ENCODE measurements at regions not wholly inside any gene's neighbourhood (a gene's known extent, or its start where the extent isn't known, plus 50 kb on each side); places are given as distances from the start of the nearest gene placed in this dataset.

DNA sequence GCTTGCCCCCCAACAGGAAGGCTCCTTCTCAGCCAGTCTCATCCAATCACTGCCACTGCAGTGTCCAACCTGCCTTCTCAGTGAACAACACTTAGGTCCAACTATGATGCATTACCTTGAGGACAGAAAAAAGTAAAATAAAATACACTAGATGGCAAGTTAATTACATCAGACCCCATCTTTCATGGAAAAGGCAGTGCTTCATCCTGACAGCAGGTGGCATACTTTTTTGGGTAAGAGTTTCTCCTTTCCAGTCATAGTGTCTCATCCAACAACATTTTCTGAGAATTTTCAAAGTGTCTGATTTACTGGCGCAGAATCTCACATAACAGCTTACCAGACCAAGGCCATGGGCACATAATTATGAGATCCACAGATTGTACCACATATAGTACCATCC is 1742.8 kb downstream of the PCDH7 start:
- Histone ChIP-seq H3K9me3 (no peaks in the 10 kb centered on the region), H3K27ac (no peak overlapping the region), H3K4me2 (no peak overlapping the region), H3K4me3 (no peak overlapping the region), H3K4me1 (no peaks in the 10 kb centered on the region)
- no peak for ATAC-seq
- no peak for FAIRE-seq
- 23% methylated on average over 1 of the region's 1 CpG for WGBS (ENCODE audit: missing lambda C conversion rate)
- peak in 1 of 2 experiments; percentile 9 for DNase-seq (ENCODE audit: low read depth in 1 of 2, low spot score in 1 of 2)
- TF ChIP-seq RAD21 (conservative IDR thresholded peaks at IDR 0.05 in 1 of 2, IDR thresholded peaks at IDR 0.05 in 1 of 2) (peak in 1 of 2 experiments; percentile 25; a peak in 2 of 5 replicates), FOXS1 (CRISPR knock-in tag; IDR thresholded peaks at IDR 0.05) (no peak), POLR2AphosphoS2 (conservative IDR thresholded peaks at IDR 0.05; ENCODE audit: low read length) (no peak)
- CTCF ChIA-PET, result interaction anchor here (1.1 kb wide), 1 partner anchor 8 kb away, joined by 3 read pairs; no protein-coding TSS in a partner anchor
- POLR2A ChIA-PET, result no interaction called here

DNA sequence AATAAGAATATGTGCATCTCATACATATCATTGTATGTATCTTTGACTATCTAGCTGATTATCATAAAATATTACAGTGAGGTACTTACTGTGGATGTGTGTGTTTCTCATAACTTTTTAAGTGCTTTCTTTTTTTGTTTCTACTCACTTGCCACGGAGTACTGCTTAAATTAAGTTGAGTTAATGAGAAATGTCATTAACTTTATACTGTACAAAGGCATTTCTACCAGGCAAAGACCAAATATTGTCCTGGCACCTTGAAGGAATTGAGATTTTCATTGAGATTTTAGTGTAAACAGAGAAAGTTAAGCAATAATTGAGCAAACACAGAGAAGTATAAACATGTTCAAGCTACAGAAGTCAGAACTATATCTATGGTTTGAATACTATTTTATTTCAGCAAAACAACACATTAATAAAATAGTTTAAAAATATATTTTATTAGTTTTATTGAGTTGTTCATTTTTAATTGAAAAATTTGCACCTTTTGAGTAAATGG is 1750.0 kb downstream of the PCDH7 start:
- no peak for ATAC-seq
- TF ChIP-seq, protein P1, sequence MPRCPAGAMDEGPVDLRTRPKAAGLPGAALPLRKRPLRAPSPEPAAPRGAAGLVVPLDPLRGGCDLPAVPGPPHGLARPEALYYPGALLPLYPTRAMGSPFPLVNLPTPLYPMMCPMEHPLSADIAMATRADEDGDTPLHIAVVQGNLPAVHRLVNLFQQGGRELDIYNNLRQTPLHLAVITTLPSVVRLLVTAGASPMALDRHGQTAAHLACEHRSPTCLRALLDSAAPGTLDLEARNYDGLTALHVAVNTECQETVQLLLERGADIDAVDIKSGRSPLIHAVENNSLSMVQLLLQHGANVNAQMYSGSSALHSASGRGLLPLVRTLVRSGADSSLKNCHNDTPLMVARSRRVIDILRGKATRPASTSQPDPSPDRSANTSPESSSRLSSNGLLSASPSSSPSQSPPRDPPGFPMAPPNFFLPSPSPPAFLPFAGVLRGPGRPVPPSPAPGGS (IDR thresholded peaks at IDR 0.05), result no peak
- TF ChIP-seq RARB (CRISPR knock-in tag; IDR thresholded peaks at IDR 0.05), result no peak
- no peak for TF ChIP-seq EHMT2 (IDR thresholded peaks at IDR 0.05; ENCODE audit: low read depth)
- TF ChIP-seq, protein P2, sequence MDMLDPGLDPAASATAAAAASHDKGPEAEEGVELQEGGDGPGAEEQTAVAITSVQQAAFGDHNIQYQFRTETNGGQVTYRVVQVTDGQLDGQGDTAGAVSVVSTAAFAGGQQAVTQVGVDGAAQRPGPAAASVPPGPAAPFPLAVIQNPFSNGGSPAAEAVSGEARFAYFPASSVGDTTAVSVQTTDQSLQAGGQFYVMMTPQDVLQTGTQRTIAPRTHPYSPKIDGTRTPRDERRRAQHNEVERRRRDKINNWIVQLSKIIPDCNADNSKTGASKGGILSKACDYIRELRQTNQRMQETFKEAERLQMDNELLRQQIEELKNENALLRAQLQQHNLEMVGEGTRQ (IDR thresholded peaks at IDR 0.05), result no peak
- TF ChIP-seq GATA3 (IDR thresholded peaks at IDR 0.05; ENCODE audit: borderline replicate concordance), result no peak
- no peak for TF ChIP-seq SREBF2 (IDR thresholded peaks at IDR 0.05)
- TF ChIP-seq, protein P3, sequence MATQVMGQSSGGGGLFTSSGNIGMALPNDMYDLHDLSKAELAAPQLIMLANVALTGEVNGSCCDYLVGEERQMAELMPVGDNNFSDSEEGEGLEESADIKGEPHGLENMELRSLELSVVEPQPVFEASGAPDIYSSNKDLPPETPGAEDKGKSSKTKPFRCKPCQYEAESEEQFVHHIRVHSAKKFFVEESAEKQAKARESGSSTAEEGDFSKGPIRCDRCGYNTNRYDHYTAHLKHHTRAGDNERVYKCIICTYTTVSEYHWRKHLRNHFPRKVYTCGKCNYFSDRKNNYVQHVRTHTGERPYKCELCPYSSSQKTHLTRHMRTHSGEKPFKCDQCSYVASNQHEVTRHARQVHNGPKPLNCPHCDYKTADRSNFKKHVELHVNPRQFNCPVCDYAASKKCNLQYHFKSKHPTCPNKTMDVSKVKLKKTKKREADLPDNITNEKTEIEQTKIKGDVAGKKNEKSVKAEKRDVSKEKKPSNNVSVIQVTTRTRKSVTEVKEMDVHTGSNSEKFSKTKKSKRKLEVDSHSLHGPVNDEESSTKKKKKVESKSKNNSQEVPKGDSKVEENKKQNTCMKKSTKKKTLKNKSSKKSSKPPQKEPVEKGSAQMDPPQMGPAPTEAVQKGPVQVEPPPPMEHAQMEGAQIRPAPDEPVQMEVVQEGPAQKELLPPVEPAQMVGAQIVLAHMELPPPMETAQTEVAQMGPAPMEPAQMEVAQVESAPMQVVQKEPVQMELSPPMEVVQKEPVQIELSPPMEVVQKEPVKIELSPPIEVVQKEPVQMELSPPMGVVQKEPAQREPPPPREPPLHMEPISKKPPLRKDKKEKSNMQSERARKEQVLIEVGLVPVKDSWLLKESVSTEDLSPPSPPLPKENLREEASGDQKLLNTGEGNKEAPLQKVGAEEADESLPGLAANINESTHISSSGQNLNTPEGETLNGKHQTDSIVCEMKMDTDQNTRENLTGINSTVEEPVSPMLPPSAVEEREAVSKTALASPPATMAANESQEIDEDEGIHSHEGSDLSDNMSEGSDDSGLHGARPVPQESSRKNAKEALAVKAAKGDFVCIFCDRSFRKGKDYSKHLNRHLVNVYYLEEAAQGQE (IDR thresholded peaks at IDR 0.05), result no peak

DNA sequence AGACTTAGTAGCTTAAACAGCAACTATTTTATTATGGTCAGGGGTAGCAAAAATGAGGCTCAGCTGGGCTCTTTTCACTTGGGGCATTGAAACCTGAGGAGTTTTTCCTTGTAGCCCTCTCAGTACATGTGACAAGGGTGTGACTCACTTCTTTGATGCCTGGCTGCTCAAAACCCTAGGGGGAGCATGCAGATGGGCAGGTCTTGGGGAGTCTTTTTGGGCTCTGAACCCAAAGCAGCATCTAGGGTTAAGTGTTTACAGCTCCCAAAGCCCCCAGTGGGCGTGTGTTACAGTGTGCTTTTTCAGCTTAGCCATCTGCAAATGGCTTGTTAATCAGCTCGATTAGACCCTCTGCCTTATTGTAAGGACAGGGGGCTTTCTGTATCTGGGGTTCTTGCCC is 1752.7 kb downstream of the PCDH7 start:
- 0% methylated on average over 2 of the region's 2 CpGs for WGBS (ENCODE audit: missing lambda C conversion rate)

More for the DNA sequence above, 1750.0 kb downstream of the PCDH7 start:
- WGBS (ENCODE audit: missing lambda C conversion rate), result 4% methylated on average over 1 of the region's 1 CpG
- no peak overlapping the region for H3K27ac ChIP-seq
- FAIRE-seq, result no peak
- ChIA-PET POLR2A (no interaction called here), CTCF (no interaction called here)
- no peaks in the 10 kb centered on the region for H3K9me3 ChIP-seq
- H3K4me2 ChIP-seq, result no peak overlapping the region
- no peak overlapping the region for H3K4me3 ChIP-seq
- H3K4me1 ChIP-seq, result no peaks in the 10 kb centered on the region
- no peak for DNase-seq (ENCODE audit: low read depth in 1 of 2, low spot score in 1 of 2)

More for the DNA sequence above, 1752.7 kb downstream of the PCDH7 start:
- DNase-seq (ENCODE audit: low read depth in 1 of 2, low spot score in 1 of 2), result no peak
- Histone ChIP-seq H3K9me3 (no peaks in the 10 kb centered on the region), H3K27ac (no peak overlapping the region), H3K4me1 (no peaks in the 10 kb centered on the region), H3K4me3 (no peak overlapping the region), H3K4me2 (no peak overlapping the region)
- ChIA-PET POLR2A (no interaction called here), CTCF (no interaction called here)
- TF ChIP-seq, protein P2 (IDR thresholded peaks at IDR 0.05), result no peak
- TF ChIP-seq GATA3 (IDR thresholded peaks at IDR 0.05; ENCODE audit: borderline replicate concordance) (no peak), RCOR1 (IDR thresholded peaks at IDR 0.05; ENCODE audit: low read depth, low read length) (no peak), RAD21 (conservative IDR thresholded peaks at IDR 0.05 in 1 of 2, IDR thresholded peaks at IDR 0.05 in 1 of 2) (no peak), EHF (CRISPR knock-in tag; IDR thresholded peaks at IDR 0.05) (no peak), CHD2 (IDR thresholded peaks at IDR 0.05; ENCODE audit: low read length, partially characterized antibody) (no peak)
- TF ChIP-seq, protein P1 (IDR thresholded peaks at IDR 0.05), result no peak
- TF ChIP-seq, protein P4, sequence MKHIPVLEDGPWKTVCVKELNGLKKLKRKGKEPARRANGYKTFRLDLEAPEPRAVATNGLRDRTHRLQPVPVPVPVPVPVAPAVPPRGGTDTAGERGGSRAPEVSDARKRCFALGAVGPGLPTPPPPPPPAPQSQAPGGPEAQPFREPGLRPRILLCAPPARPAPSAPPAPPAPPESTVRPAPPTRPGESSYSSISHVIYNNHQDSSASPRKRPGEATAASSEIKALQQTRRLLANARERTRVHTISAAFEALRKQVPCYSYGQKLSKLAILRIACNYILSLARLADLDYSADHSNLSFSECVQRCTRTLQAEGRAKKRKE (CRISPR knock-in tag; IDR thresholded peaks at IDR 0.05; ENCODE audit: low read depth), result no peak
- TF ChIP-seq, protein P5, sequence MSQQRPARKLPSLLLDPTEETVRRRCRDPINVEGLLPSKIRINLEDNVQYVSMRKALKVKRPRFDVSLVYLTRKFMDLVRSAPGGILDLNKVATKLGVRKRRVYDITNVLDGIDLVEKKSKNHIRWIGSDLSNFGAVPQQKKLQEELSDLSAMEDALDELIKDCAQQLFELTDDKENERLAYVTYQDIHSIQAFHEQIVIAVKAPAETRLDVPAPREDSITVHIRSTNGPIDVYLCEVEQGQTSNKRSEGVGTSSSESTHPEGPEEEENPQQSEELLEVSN (IDR thresholded peaks at IDR 0.05; ENCODE audit: borderline replicate concordance, low read depth), result no peak
- TF ChIP-seq, protein P6, sequence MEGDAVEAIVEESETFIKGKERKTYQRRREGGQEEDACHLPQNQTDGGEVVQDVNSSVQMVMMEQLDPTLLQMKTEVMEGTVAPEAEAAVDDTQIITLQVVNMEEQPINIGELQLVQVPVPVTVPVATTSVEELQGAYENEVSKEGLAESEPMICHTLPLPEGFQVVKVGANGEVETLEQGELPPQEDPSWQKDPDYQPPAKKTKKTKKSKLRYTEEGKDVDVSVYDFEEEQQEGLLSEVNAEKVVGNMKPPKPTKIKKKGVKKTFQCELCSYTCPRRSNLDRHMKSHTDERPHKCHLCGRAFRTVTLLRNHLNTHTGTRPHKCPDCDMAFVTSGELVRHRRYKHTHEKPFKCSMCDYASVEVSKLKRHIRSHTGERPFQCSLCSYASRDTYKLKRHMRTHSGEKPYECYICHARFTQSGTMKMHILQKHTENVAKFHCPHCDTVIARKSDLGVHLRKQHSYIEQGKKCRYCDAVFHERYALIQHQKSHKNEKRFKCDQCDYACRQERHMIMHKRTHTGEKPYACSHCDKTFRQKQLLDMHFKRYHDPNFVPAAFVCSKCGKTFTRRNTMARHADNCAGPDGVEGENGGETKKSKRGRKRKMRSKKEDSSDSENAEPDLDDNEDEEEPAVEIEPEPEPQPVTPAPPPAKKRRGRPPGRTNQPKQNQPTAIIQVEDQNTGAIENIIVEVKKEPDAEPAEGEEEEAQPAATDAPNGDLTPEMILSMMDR (IDR thresholded peaks at IDR 0.05), result no peak
- ATAC-seq, result no peak
- FAIRE-seq, result no peak
